Left colon (tissue), 2 donors: ENCODE measurements at regions not wholly inside any gene's neighbourhood (a gene's known extent, or its start where the extent isn't known, plus 50 kb on each side); places are given as distances from the start of the nearest gene placed in this dataset.

Experiments used
- ATAC-seq: fragments of 200-7000 bp; cut with Tn5 transposase; one replicate; pipeline ENCODE4 v1.9.1; 2020; ENCODE audit warnings: mild to moderate bottlenecking, moderate library complexity
- DNase-seq, 2 donors: peaks; one replicate each; pipeline ENCODE4 v3.0.0-alpha.2; 2020
- intact Hi-C, 2 donors: fragments of 100-400 bp; cut with DNase I in 1 of 2; cut with micrococcal nuclease in 1 of 2; formaldehyde crosslinking; loops; one replicate each; pipeline versions ENCODE4 v1.11.2 to v1.14.0; 2022; cut with DNase I, micrococcal nuclease
- donor health status: DM: no; HTN: no; CAD: no.
- donor health status: DM: yes; HTN: yes; CAD: no.

GRCh38 chr12:124506145-124506831 lies 61.1 kb downstream of the NCOR2 start:
- DNase-seq (peak; percentile 81 to 82), ATAC-seq (peak; percentile 81)
- intact Hi-C loops, result no loop called here

GRCh38 chr12:124505001-124505818 lies 62.2 kb downstream of the NCOR2 start:
- no peak for ATAC-seq
- intact Hi-C loops, result no loop called here
- no peak for DNase-seq

- ATAC-seq (no peak), DNase-seq (no peak)
- intact Hi-C loops, result no loop called here
Measured at GRCh38 chr12:124504273-124505000, 63.0 kb downstream of the NCOR2 start.

GRCh38 chr12:124503305-124503704 lies 64.1 kb downstream of the NCOR2 start:
- intact Hi-C loops, result no loop called here
- ATAC-seq (no peak), DNase-seq (no peak)

- no peak for ATAC-seq
- intact Hi-C loops, result no loop called here
- no peak for DNase-seq
Measured at GRCh38 chr12:124502379-124502778, 65.0 kb downstream of the NCOR2 start.

GRCh38 chr12:124501827-124502226 lies 65.6 kb downstream of the NCOR2 start:
- no peak for DNase-seq
- ATAC-seq, result no peak
- intact Hi-C loops, result no loop called here

GRCh38 chr12:124501112-124501561 lies 66.3 kb downstream of the NCOR2 start:
- DNase-seq (no peak), ATAC-seq (no peak)
- intact Hi-C loops, result no loop called here

- intact Hi-C loops, result no loop called here
- DNase-seq, result no peak
- no peak for ATAC-seq
Measured at GRCh38 chr12:124499898-124500244, 67.5 kb downstream of the NCOR2 start.

- DNase-seq (no peak), ATAC-seq (no peak)
- intact Hi-C loops, result no loop called here
Measured at GRCh38 chr12:124499190-124499753, 68.1 kb downstream of the NCOR2 start.

GRCh38 chr12:124498275-124499189 lies 68.9 kb downstream of the NCOR2 start:
- DNase-seq (no peak), ATAC-seq (no peak)
- intact Hi-C loops, result no loop called here

- ATAC-seq (peak; percentile 15), DNase-seq (no peak)
- intact Hi-C loops, result no loop called here
Measured at GRCh38 chr12:124497658-124498057, 69.8 kb downstream of the NCOR2 start.

- no peak for ATAC-seq
- intact Hi-C loops, result no loop called here
- DNase-seq, result no peak
Measured at GRCh38 chr12:124497039-124497438, 70.4 kb downstream of the NCOR2 start.

- intact Hi-C loops, result no loop called here
- ATAC-seq, result no peak
- no peak for DNase-seq
Measured at GRCh38 chr12:124496584-124496983, 70.8 kb downstream of the NCOR2 start.

- no peak for DNase-seq
- ATAC-seq, result no peak
- intact Hi-C loops, result no loop called here
Measured at GRCh38 chr12:124495194-124495983, 72.0 kb downstream of the NCOR2 start.

GRCh38 chr12:124494751-124495129 lies 72.7 kb downstream of the NCOR2 start:
- ATAC-seq, result no peak
- intact Hi-C loops, result no loop called here

GRCh38 chr12:124493809-124494750 lies 73.3 kb downstream of the NCOR2 start:
- DNase-seq, result no peak
- no peak for ATAC-seq
- intact Hi-C loops, result no loop called here

More at GRCh38 chr12:124494751-124495129, 72.7 kb downstream of the NCOR2 start:
- no peak for DNase-seq
